H9 (cell line): ENCODE measurements at regions not wholly inside any gene's neighbourhood (a gene's known extent, or its start where the extent isn't known, plus 50 kb on each side); places are given as distances from the start of the nearest gene placed in this dataset.

ENCODE experiments used
- DNase-seq: peaks from one replicate; pipeline ENCODE4 v3.0.0-alpha.2; 2017
- H2AFZ ChIP-seq: one replicate; pipeline ENCODE4 v1.6.1; 2013; ENCODE audit warnings: mild to moderate bottlenecking, low read length, control low read depth, moderate library complexity
- H2AK5ac ChIP-seq: 2 replicates; pipeline ENCODE4 v1.6.1; 2013; ENCODE audit warnings: low read length, control low read depth, mixed read lengths; ENCODE audit not compliant: insufficient read length
- H2BK120ac ChIP-seq: one replicate; pipeline ENCODE4 v1.6.1; 2013; ENCODE audit warnings: low read depth, mild to moderate bottlenecking, low read length, control low read depth, inconsistent platforms; ENCODE audit not compliant: poor library complexity, severe bottlenecking
- H2BK12ac ChIP-seq: 2 replicates; pipeline ENCODE4 v1.6.1; 2013; ENCODE audit warnings: low read length, control low read depth, mixed read lengths, low read depth; ENCODE audit not compliant: insufficient read length
- H2BK15ac ChIP-seq: 2 replicates; pipeline ENCODE4 v1.6.1; 2013; ENCODE audit warnings: low read depth, low read length, control low read depth
- H2BK20ac ChIP-seq: one replicate; pipeline ENCODE4 v1.6.1; 2013; ENCODE audit warnings: low read depth, mild to moderate bottlenecking, low read length, control low read depth, inconsistent platforms; ENCODE audit not compliant: poor library complexity, severe bottlenecking
- H2BK5ac ChIP-seq: 2 replicates; pipeline ENCODE4 v1.6.1; 2013; ENCODE audit warnings: low read length, control low read depth, mixed read lengths; ENCODE audit not compliant: insufficient read length
- H3K14ac ChIP-seq: 2 replicates; pipeline ENCODE4 v1.6.1; 2013; ENCODE audit warnings: low read length, control low read depth; ENCODE audit not compliant: insufficient read depth
- H3K18ac ChIP-seq: 2 replicates; pipeline ENCODE4 v1.6.1; 2013; ENCODE audit warnings: low read depth, mild to moderate bottlenecking, mixed read lengths, low read length, control low read depth; ENCODE audit not compliant: insufficient read length
- H3K23ac ChIP-seq: 2 replicates; pipeline ENCODE4 v1.6.1; 2013; ENCODE audit warnings: low read length, control low read depth, mixed read lengths, low read depth; ENCODE audit not compliant: insufficient read length
- H3K23me2 ChIP-seq: 2 replicates; pipeline ENCODE4 v1.6.1; 2013; ENCODE audit warnings: low read depth, mild to moderate bottlenecking, mixed read lengths, low read length, control low read depth; ENCODE audit not compliant: insufficient read length, poor library complexity, severe bottlenecking
- H3K27ac ChIP-seq: 2 replicates; pipeline ENCODE4 v1.5.1; 2013; ENCODE audit warnings: low read length, control low read depth, mixed read lengths, low read depth; ENCODE audit not compliant: insufficient read length
- H3K27me3 ChIP-seq: 2 replicates; pipeline ENCODE4 v1.6.1; 2013; ENCODE audit warnings: low read length, control low read depth, inconsistent platforms; ENCODE audit not compliant: insufficient read depth
- H3K4ac ChIP-seq: 2 replicates; pipeline ENCODE4 v1.6.1; 2013; ENCODE audit warnings: low read depth, mild to moderate bottlenecking, control low read depth, inconsistent platforms, low read length, moderate library complexity
- H3K4me1 ChIP-seq: 2 replicates; pipeline ENCODE4 v1.6.1; 2013; ENCODE audit warnings: low read length, control low read depth, inconsistent platforms; ENCODE audit not compliant: insufficient read depth
- H3K4me2 ChIP-seq: 2 replicates; pipeline ENCODE4 v1.6.1; 2013; ENCODE audit warnings: low read length, control low read depth, mixed read lengths; ENCODE audit not compliant: insufficient read length, insufficient read depth
- H3K56ac ChIP-seq: 2 replicates; pipeline ENCODE4 v1.6.1; 2013; ENCODE audit warnings: low read depth, mild to moderate bottlenecking, mixed read lengths, low read length, control low read depth; ENCODE audit not compliant: insufficient read length
- H3K79me1 ChIP-seq: 2 replicates; pipeline ENCODE4 v1.6.1; 2013; ENCODE audit warnings: low read depth, mild to moderate bottlenecking, moderate library complexity, low read length, control low read depth, inconsistent platforms; ENCODE audit not compliant: insufficient read depth, poor library complexity, severe bottlenecking
- H3K79me2 ChIP-seq: 2 replicates; pipeline ENCODE4 v1.6.1; 2013; ENCODE audit warnings: low read length, control low read depth, inconsistent platforms; ENCODE audit not compliant: insufficient read depth
- H3K9ac ChIP-seq: 2 replicates; pipeline ENCODE4 v1.6.1; 2013; ENCODE audit warnings: low read length, control low read depth, mixed read lengths; ENCODE audit not compliant: insufficient read length; ENCODE audit errors: extremely low read depth
- H3K9me3 ChIP-seq: one replicate; pipeline ENCODE4 v1.6.1; 2013; ENCODE audit warnings: low read depth, low read length, inconsistent platforms; ENCODE audit not compliant: control insufficient read depth
- H3T11ph ChIP-seq: one replicate; pipeline ENCODE4 v1.6.1; 2013; ENCODE audit warnings: mild to moderate bottlenecking, low read length, control low read depth, inconsistent platforms
- H4K20me1 ChIP-seq: one replicate; pipeline ENCODE4 v1.6.1; 2013; ENCODE audit not compliant: control insufficient read depth, insufficient read length, insufficient read depth
- H4K5ac ChIP-seq: 2 replicates; pipeline ENCODE4 v1.6.1; 2013; ENCODE audit warnings: low read depth, mild to moderate bottlenecking, mixed read lengths, low read length, control low read depth; ENCODE audit not compliant: insufficient read length
- H4K8ac ChIP-seq: replicated peaks from 2 replicates; pipeline ENCODE4 v1.6.1; 2013; ENCODE audit warnings: low read length, control low read depth, mixed read lengths, low read depth; ENCODE audit not compliant: insufficient read length
- H4K91ac ChIP-seq: 2 replicates; pipeline ENCODE4 v1.6.1; 2013; ENCODE audit warnings: low read depth, mild to moderate bottlenecking, moderate library complexity, mixed read lengths, low read length, control low read depth; ENCODE audit not compliant: insufficient read length
- H3K27ac Mint-ChIP-seq, 3 experiments: 2 replicates in 2 of 3; 3 replicates in 1 of 3; pipeline ENCODE4 v1.8.0; 2020 to 2021; ENCODE audit warnings: mixed read lengths in 3 of 3, mild to moderate bottlenecking in 1 of 3, moderate library complexity in 1 of 3
- H3K27me3 Mint-ChIP-seq: 2 replicates; pipeline ENCODE4 v1.8.0; 2021; ENCODE audit warnings: low read depth, mild to moderate bottlenecking, moderate library complexity, mixed read lengths
- H3K36me3 Mint-ChIP-seq, 3 experiments: 2 replicates in 2 of 3; 3 replicates in 1 of 3; pipeline ENCODE4 v1.8.0; 2020 to 2021; ENCODE audit warnings: low read depth in 3 of 3, mixed read lengths in 3 of 3; ENCODE audit not compliant: insufficient read depth in 1 of 3
- H3K4me1 Mint-ChIP-seq, 2 experiments: 2 replicates each; pipeline ENCODE4 v1.8.0; 2020; ENCODE audit warnings: mixed read lengths in 2 of 2
- H3K4me3 Mint-ChIP-seq, 2 experiments: 2 replicates in 1 of 2; 3 replicates in 1 of 2; pipeline ENCODE4 v1.8.0; 2020 to 2021; ENCODE audit warnings: mild to moderate bottlenecking in 2 of 2, mixed read lengths in 2 of 2, moderate library complexity in 1 of 2
- H3K9me3 Mint-ChIP-seq, 2 experiments: 2 replicates in 1 of 2; 3 replicates in 1 of 2; pipeline ENCODE4 v1.8.0; 2020; ENCODE audit warnings: mild to moderate bottlenecking in 2 of 2, mixed read lengths in 2 of 2, moderate library complexity in 1 of 2
- WGBS: extraction: QIAGEN DNeasy Blood & Tissue Kit; methylation state at CpG from one replicate; pipeline ENCODE4 v1.1.7; 2013; ENCODE audit warnings: missing lambda C conversion rate, low lambda C conversion rate, mixed read lengths; ENCODE audit not compliant: insufficient read length; ENCODE audit errors: extremely low coverage; 5-methylcytosine and 5-hydroxymethylcytosine counted together
- TF ChIP-seq, protein P1 (sequence below): fragments of 200-600 bp; sonication (generic); conservative IDR thresholded peaks from 3 replicates; pipeline ENCODE4 v1.8.0; 2021; ENCODE audit warnings: antibody characterized with exemption, mild to moderate bottlenecking

DNA sequence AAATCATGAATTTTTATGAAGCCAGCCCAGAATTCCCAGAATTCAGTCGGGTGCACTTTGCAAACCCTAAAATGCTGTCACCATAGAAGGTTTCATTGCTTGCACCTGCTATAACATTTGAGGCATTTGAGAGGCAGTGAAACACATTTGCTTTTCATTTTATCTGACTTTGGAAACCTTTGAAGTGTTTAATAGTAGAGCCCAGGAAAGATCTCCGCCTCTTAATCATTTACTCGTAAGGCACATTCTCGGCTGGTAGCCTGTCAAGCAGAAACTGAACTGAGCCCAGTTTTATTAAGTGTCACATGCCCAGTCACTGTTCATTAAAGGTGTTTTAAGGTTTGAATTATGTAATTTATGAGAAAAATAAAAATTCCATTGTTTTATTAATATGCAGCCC, 247.6 kb downstream of the EMX2 start:
- TF ChIP-seq, protein P1, sequence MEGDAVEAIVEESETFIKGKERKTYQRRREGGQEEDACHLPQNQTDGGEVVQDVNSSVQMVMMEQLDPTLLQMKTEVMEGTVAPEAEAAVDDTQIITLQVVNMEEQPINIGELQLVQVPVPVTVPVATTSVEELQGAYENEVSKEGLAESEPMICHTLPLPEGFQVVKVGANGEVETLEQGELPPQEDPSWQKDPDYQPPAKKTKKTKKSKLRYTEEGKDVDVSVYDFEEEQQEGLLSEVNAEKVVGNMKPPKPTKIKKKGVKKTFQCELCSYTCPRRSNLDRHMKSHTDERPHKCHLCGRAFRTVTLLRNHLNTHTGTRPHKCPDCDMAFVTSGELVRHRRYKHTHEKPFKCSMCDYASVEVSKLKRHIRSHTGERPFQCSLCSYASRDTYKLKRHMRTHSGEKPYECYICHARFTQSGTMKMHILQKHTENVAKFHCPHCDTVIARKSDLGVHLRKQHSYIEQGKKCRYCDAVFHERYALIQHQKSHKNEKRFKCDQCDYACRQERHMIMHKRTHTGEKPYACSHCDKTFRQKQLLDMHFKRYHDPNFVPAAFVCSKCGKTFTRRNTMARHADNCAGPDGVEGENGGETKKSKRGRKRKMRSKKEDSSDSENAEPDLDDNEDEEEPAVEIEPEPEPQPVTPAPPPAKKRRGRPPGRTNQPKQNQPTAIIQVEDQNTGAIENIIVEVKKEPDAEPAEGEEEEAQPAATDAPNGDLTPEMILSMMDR, result no peak
- Histone ChIP-seq H3K4me2 (no peak overlapping the region), H4K91ac (no peak overlapping the region), H4K8ac (no peak overlapping the region), H3K9me3 (no peaks in the 10 kb centered on the region), H3K79me2 (no peaks in the 10 kb centered on the region), H3K23ac (no peak overlapping the region), H2BK120ac (no peak overlapping the region), H3K18ac (no peak overlapping the region), H3K79me1 (no peaks in the 10 kb centered on the region), H2AFZ (no peak overlapping the region), H3K23me2 (no peaks in the 10 kb centered on the region), H3K14ac (no peak overlapping the region), H3K56ac (no peak overlapping the region), H3K4ac (no peak overlapping the region), H2AK5ac (no peak overlapping the region), H3K4me1 (no peaks in the 10 kb centered on the region), H2BK15ac (no peak overlapping the region), H2BK12ac (no peak overlapping the region), H2BK5ac (no peak overlapping the region), H3K9ac (no peak overlapping the region), H4K20me1 (no peaks in the 10 kb centered on the region), H2BK20ac (no peak overlapping the region), H3K27ac (no peak overlapping the region), H3K27me3 (no peaks in the 10 kb centered on the region), H4K5ac (no peak overlapping the region), H3T11ph (no peak overlapping the region)
- peaks cover 7% of the 10 kb centered on the region for H3K27me3 Mint-ChIP-seq
- no CpG with 5 or more reads among the region's 4 CpGs for WGBS
- no peak overlapping the region for H3K4me3 Mint-ChIP-seq
- no peak for DNase-seq
- no peaks in the 10 kb centered on the region for H3K36me3 Mint-ChIP-seq
- H3K27ac Mint-ChIP-seq, result no peak overlapping the region
- H3K4me1 Mint-ChIP-seq, result 0 out of 4 replicates have a peak, but pooled peaks cover 0 to 2% of the 10 kb centered on the region in 2 experiments
- no peaks in the 10 kb centered on the region for H3K9me3 Mint-ChIP-seq
